GM12873 (cell line): ENCODE measurements at regions not wholly inside any gene's neighbourhood (a gene's known extent, or its start where the extent isn't known, plus 50 kb on each side); places are given as distances from the start of the nearest gene placed in this dataset.

Source experiments
- TF ChIP-seq, protein P1 (sequence below): IDR thresholded peaks from 2 replicates; pipeline ENCODE4 v1.5.1; 2012; ENCODE audit warnings: low read depth, mild to moderate bottlenecking, moderate library complexity, low read length, control low read depth; ENCODE audit not compliant: insufficient read depth; ENCODE audit errors: missing control alignments

DNA sequence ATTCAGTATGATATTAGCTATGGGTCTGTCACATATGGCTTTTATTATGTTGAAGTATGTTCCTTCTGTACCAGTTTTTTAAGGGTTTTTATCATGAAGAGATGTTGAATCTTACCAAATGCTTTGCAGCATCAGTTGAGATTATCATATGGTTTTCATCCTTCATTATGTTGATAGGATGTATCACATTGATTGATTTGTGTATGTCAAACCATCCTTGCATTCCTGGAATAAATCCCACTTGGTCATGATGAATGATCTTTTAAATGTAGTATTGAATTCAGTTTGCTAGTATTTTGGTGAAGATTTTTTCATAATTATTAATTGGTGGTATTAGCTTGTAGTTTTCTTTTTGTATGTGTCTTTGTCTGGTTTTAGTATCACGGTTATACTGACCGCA lies 185.9 kb downstream of the MBL2 start:
- TF ChIP-seq, protein P1, sequence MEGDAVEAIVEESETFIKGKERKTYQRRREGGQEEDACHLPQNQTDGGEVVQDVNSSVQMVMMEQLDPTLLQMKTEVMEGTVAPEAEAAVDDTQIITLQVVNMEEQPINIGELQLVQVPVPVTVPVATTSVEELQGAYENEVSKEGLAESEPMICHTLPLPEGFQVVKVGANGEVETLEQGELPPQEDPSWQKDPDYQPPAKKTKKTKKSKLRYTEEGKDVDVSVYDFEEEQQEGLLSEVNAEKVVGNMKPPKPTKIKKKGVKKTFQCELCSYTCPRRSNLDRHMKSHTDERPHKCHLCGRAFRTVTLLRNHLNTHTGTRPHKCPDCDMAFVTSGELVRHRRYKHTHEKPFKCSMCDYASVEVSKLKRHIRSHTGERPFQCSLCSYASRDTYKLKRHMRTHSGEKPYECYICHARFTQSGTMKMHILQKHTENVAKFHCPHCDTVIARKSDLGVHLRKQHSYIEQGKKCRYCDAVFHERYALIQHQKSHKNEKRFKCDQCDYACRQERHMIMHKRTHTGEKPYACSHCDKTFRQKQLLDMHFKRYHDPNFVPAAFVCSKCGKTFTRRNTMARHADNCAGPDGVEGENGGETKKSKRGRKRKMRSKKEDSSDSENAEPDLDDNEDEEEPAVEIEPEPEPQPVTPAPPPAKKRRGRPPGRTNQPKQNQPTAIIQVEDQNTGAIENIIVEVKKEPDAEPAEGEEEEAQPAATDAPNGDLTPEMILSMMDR, result no peak

DNA sequence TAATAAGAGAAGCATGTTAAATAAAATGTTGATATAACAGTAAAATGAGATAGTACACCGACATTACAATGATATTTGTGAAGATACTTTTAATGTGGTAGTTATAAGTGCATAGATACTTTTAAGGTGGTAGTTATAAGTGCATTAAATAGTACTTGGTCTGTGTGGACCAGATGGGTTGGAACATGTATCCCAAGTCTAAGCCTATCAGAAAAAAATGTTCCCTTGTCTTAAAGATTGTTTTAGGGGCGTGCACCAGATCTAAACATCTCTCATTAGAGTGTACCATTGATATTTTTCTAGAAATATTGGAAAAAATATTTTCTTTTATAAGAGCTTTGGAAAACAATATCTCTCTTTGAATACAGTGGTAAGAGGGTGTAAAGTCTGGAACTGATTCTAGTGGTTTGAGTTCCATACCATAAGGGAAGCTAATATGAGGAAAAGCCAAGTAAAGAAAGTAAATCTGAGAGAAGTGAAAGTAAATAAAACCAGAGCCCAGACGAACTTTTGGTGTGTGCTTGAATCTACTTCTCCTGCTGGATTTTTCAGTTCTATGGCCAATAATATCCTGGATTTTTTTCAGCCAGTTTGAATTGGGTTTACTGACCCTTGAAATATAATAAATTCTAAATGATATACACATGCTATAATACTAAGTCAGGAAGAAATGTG lies 175.3 kb downstream of the MBL2 start:
- TF ChIP-seq, protein P1, result no peak

DNA sequence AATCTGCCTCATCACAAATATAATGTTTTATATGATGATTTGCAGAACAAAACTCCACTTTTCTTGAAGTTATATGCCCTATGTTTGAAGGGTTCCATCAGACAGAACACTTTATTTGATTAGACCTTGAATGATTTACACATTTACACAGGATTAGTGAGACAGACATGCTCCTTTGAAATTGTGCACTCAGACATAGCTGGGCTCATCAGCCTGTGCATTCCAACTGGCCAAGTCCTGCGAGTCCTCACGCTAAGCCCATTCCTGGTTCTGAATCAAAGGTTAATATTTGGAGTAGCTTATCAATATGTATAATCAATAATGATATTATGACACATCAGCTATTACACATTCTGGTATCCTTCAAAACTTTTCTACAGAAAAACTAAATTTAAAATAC lies 173.6 kb downstream of the MBL2 start:
- TF ChIP-seq, protein P1, result no peak

DNA sequence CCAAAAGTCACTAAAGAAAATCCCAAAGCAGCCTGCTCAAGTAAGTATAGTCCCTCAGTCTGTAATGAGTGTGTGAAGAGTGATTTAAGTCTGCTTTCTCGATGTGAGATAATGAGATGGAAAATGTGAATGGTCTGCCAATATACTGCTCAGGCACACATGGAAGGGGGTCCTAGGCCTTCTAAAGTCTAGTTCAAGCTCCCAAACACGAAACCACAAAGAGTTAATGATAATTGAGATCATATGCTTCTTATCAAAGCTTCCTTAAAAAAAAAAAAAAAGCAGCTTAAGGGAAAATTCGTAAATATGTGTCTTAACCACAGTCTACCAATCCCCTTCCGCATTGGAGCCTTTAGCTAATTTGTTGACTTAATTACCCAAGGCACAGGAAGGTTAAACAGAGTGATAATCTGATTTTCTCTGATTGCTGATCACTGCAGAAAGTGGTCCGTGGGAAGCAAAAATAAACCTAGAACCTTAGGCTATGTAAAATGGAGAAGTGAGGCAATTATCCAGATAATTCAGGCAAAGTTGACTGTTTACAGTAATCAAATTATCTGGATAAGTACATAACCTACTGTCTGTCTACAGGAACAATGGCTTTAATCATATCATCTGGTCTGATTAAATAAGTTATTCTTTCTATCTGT lies 172.9 kb downstream of the MBL2 start:
- TF ChIP-seq, protein P1, result no peak

DNA sequence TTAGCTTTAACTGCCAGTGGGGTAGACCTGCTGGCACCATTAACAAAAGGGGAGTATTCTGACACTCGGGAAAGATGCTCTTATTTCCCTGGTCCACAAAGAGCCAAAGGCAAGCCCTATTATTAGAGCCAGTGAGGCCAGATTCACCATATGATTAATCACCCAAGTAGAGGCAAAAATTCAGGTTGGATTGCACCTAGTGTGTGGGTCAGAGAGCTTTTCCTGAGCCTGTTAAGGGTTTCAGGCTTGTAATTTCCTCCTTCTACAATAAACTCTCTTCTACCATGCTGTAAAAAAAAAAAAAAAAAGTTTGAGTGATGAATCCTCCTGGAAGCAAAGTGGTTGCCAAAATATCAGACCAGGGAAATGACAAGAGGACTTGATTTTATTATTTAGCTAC lies 163.5 kb downstream of the MBL2 start:
- TF ChIP-seq, protein P1, result no peak

DNA sequence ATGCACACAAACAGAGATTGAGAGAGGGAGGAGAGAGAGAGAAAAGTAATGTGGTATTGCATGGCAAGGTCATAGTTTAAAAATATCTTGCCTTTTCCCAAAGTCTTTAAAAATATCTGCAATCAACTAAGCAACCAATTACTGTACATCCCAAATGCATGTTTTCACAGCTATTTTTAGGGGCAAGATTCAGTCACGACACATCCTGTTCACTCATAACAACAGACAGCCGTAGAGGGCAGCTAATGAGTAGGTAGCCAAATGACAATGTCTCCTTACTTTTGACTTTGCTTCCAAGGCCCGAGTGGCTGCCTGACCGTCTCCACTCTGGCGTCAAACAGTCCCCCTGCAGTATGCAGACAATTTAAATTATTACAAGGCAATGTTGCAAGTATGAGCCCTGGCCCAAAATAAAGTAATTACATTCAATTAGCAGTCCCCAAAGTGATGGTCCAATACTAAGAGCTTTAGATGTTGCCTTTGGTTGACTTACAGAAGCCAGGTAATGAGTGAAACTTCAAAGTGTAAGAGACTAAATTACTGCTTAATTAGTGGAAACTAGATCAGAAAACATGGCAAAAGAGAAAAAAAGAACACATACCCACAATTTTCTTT lies 162.9 kb downstream of the MBL2 start:
- TF ChIP-seq, protein P1, result no peak

DNA sequence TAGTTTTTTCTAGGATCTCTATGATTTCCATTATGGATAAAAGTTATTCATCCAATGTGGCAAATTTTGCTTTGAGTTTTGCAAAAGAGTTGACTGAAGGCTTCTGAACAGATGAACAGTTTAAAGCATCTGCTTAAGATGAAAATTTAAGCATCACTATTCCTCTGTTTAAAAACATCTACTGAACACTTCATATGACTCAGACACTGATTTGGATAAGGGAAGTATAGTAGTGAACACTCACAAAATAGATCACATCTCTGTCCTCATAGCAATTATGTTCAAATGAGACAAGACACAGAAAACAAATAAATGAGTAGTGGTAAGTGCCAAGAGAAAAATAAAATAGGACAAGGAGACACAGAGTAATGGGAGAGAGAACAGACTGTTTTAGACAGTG lies 157.3 kb downstream of the MBL2 start:
- TF ChIP-seq, protein P1, result no peak
